Amniotic epithelial cell (primary cell): ENCODE measurements at regions not wholly inside any gene's neighbourhood (a gene's known extent, or its start where the extent isn't known, plus 50 kb on each side); places are given as distances from the start of the nearest gene placed in this dataset.
"Not testable (repeated sequence)": the region's sequence is repeated elsewhere in the genome, so short reads cannot be mapped to it uniquely, and the experiment has no call there.

ENCODE experiments used
- DNase-seq: peaks from one replicate; pipeline ENCODE4 v3.0.0-alpha.2; 2010; ENCODE audit warnings: low read depth

GRCh38 chr5:42242881-42243485, 180.3 kb upstream of the GHR start:
- DNase-seq, result no peak

- no peak for DNase-seq
Measured at GRCh38 chr5:42252306-42252705, 170.9 kb upstream of the GHR start.

- DNase-seq, result not testable (repeated sequence)
Measured at GRCh38 chr5:42259914-42260313, 163.3 kb upstream of the GHR start.

- DNase-seq, result no peak
Measured at GRCh38 chr5:42267091-42267490, 156.1 kb upstream of the GHR start.

- not testable (repeated sequence) for DNase-seq
Measured at GRCh38 chr5:42268170-42268569, 155.1 kb upstream of the GHR start.

- DNase-seq, result peak; percentile 6
Measured at GRCh38 chr5:42268630-42269029, 154.6 kb upstream of the GHR start.

GRCh38 chr5:42270771-42271170, 152.5 kb upstream of the GHR start:
- DNase-seq, result no peak

- no peak for DNase-seq
Measured at GRCh38 chr5:42274913-42275312, 148.3 kb upstream of the GHR start.

- no peak for DNase-seq
Measured at GRCh38 chr5:42277293-42277692, 145.9 kb upstream of the GHR start.

- DNase-seq, result no peak
Measured at GRCh38 chr5:42284584-42284983, 138.7 kb upstream of the GHR start.

GRCh38 chr5:42285230-42285629, 138.0 kb upstream of the GHR start:
- no peak for DNase-seq

- no peak for DNase-seq
Measured at GRCh38 chr5:42300496-42300895, 122.7 kb upstream of the GHR start.

GRCh38 chr5:42301349-42301748, 121.9 kb upstream of the GHR start:
- no peak for DNase-seq

- DNase-seq, result no peak
Measured at GRCh38 chr5:42302186-42302585, 121.1 kb upstream of the GHR start.

- DNase-seq, result no peak
Measured at GRCh38 chr5:42306287-42306686, 117.0 kb upstream of the GHR start.

GRCh38 chr5:42309865-42310264, 113.4 kb upstream of the GHR start:
- no peak for DNase-seq

- no peak for DNase-seq
Measured at GRCh38 chr5:42315214-42315613, 108.0 kb upstream of the GHR start.

GRCh38 chr5:42317575-42317974, 105.7 kb upstream of the GHR start:
- no peak for DNase-seq

- DNase-seq, result not testable (repeated sequence)
Measured at GRCh38 chr5:42319546-42319945, 103.7 kb upstream of the GHR start.

GRCh38 chr5:42321785-42322184, 101.5 kb upstream of the GHR start:
- DNase-seq, result no peak

- no peak for DNase-seq
Measured at GRCh38 chr5:42337143-42337542, 86.1 kb upstream of the GHR start.

GRCh38 chr5:42337607-42338006, 85.6 kb upstream of the GHR start:
- no peak for DNase-seq

GRCh38 chr5:42338136-42338535, 85.1 kb upstream of the GHR start:
- no peak for DNase-seq

- no peak for DNase-seq
Measured at GRCh38 chr5:42349163-42349562, 74.1 kb upstream of the GHR start.

GRCh38 chr5:42351956-42352355, 71.3 kb upstream of the GHR start:
- DNase-seq, result no peak
